Osteocyte (in vitro differentiated cells): ENCODE measurements at regions not wholly inside any gene's neighbourhood (a gene's known extent, or its start where the extent isn't known, plus 50 kb on each side); places are given as distances from the start of the nearest gene placed in this dataset.

Experiments used
- DNase-seq: peaks from one replicate; pipeline ENCODE4 v3.0.0; 2021; ENCODE audit warnings: mixed read lengths; ENCODE audit not compliant: unreplicated experiment; ENCODE audit errors: extremely low spot score
- H3K27ac Mint-ChIP-seq: one replicate; pipeline ENCODE4 v1.8.0; 2021; ENCODE audit warnings: mild to moderate bottlenecking, mixed read lengths; ENCODE audit not compliant: unreplicated experiment
- H3K27me3 Mint-ChIP-seq: one replicate; pipeline ENCODE4 v1.8.0; 2021; ENCODE audit warnings: mixed read lengths; ENCODE audit not compliant: unreplicated experiment
- H3K36me3 Mint-ChIP-seq: one replicate; pipeline ENCODE4 v1.8.0; 2021; ENCODE audit warnings: mixed read lengths; ENCODE audit not compliant: unreplicated experiment
- H3K4me1 Mint-ChIP-seq: one replicate; pipeline ENCODE4 v1.8.0; 2021; ENCODE audit warnings: mixed read lengths; ENCODE audit not compliant: unreplicated experiment
- H3K4me3 Mint-ChIP-seq: one replicate; pipeline ENCODE4 v1.8.0; 2021; ENCODE audit warnings: mild to moderate bottlenecking, moderate library complexity, mixed read lengths; ENCODE audit not compliant: unreplicated experiment
- H3K9me3 Mint-ChIP-seq: one replicate; pipeline ENCODE4 v1.8.0; 2021; ENCODE audit warnings: mixed read lengths; ENCODE audit not compliant: unreplicated experiment
- CTCF ChIP-seq: fragments of 200-600 bp; sonication (generic); IDR thresholded peaks from 2 replicates; pipeline ENCODE4 v1.5.0; 2021; ENCODE audit warnings: antibody characterized with exemption, mild to moderate bottlenecking, moderate library complexity

DNA sequence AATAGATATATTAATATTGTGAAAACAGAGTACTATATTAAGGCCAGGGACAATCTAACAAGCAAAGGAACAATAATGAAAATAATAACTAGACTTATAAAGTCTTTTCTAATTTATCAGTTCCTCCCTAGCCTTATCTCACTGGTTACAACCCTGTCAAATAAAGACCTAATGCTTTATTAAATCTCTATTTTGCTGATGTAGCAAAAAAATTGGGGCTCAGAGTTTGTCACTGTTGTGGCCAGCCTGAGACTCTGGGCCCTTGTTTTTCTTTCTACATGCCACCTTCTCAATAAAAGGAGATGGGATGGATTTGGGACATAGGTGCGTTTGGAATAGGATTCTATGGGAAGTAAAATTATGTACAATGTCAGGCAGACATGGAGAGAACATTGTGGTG, 937.0 kb downstream of the IGSF11 start:
- H3K36me3 Mint-ChIP-seq, result no peaks in the 10 kb centered on the region
- H3K4me1 Mint-ChIP-seq, result no peaks in the 10 kb centered on the region
- no peak overlapping the region for H3K27ac Mint-ChIP-seq
- peaks cover under 1% of the 10 kb centered on the region for H3K9me3 Mint-ChIP-seq
- DNase-seq, result no peak
- TF ChIP-seq CTCF, result no peak
- no peak overlapping the region for H3K4me3 Mint-ChIP-seq
- H3K27me3 Mint-ChIP-seq, result peaks cover 7% of the 10 kb centered on the region

- no peak for TF ChIP-seq CTCF
- no peak for DNase-seq
- Mint-ChIP-seq H3K27ac (no peak overlapping the region), H3K36me3 (no peaks in the 10 kb centered on the region), H3K9me3 (no peaks in the 10 kb centered on the region), H3K4me1 (no peaks in the 10 kb centered on the region), H3K4me3 (no peak overlapping the region), H3K27me3 (peaks cover 11% of the 10 kb centered on the region)
Observed at GRCh38 chr3:118098827-118099226, 935.8 kb downstream of the IGSF11 start.

DNA sequence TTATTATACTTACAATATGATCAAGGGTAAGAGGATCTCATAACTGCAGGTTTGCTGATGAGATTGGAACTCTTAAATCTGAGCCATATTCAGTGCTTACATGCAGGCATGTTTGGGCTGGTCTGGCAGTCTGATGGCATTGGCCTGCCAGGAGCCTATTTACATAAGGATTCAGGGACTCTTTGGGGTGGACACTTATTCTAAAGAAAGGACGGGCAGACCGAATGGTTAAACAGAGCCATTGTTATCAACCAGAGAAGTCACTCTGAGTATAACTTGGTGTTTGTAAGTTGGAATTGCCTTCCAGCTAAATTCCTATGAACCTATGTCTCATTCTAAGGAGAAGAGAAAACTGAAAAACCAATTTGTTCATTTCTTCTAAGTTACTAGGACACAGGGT, 932.8 kb downstream of the IGSF11 start:
- DNase-seq, result no peak
- no peak for TF ChIP-seq CTCF
- no peak overlapping the region for H3K27ac Mint-ChIP-seq
- H3K4me3 Mint-ChIP-seq, result no peak overlapping the region
- no peaks in the 10 kb centered on the region for H3K4me1 Mint-ChIP-seq
- H3K9me3 Mint-ChIP-seq, result no peaks in the 10 kb centered on the region
- H3K27me3 Mint-ChIP-seq, result peaks cover 14% of the 10 kb centered on the region
- H3K36me3 Mint-ChIP-seq, result no peaks in the 10 kb centered on the region

GRCh38 chr3:118102737-118103136, 931.9 kb downstream of the IGSF11 start:
- Mint-ChIP-seq H3K4me1 (no peaks in the 10 kb centered on the region), H3K36me3 (no peaks in the 10 kb centered on the region), H3K27ac (no peak overlapping the region), H3K4me3 (no peak overlapping the region), H3K27me3 (peaks cover 14% of the 10 kb centered on the region), H3K9me3 (no peaks in the 10 kb centered on the region)
- TF ChIP-seq CTCF, result no peak
- no peak for DNase-seq

- no peak overlapping the region for H3K4me3 Mint-ChIP-seq
- no peak for TF ChIP-seq CTCF
- DNase-seq, result no peak
- no peaks in the 10 kb centered on the region for H3K4me1 Mint-ChIP-seq
- H3K27me3 Mint-ChIP-seq, result peaks cover 8% of the 10 kb centered on the region
- H3K9me3 Mint-ChIP-seq, result no peaks in the 10 kb centered on the region
- no peak overlapping the region for H3K27ac Mint-ChIP-seq
- H3K36me3 Mint-ChIP-seq, result no peaks in the 10 kb centered on the region
Observed at GRCh38 chr3:118108201-118108600, 926.4 kb downstream of the IGSF11 start.
